Heart left ventricle (tissue), 13 donors: ENCODE measurements at regions not wholly inside any gene's neighbourhood (a gene's known extent, or its start where the extent isn't known, plus 50 kb on each side); places are given as distances from the start of the nearest gene placed in this dataset.

ENCODE experiments used
- CTCF ChIP-seq, 12 donors: fragments of 200-600 bp; sonication (generic) in 4 of 12; IDR thresholded peaks; one replicate each; pipeline versions ENCODE4 v1.5.0 to v1.8.0; 2018 to 2022; ENCODE audit warnings: antibody characterized with exemption in 12 of 12, mild to moderate bottlenecking in 5 of 12
- POLR2A ChIP-seq, 2 donors: fragments of 450-650 bp; IDR thresholded peaks; one replicate each; pipeline ENCODE4 v1.6.1; 2017; ENCODE audit warnings: antibody characterized with exemption in 2 of 2, mild to moderate bottlenecking in 2 of 2, moderate library complexity in 2 of 2
- donor health status: ischemic (EF 13 %, LVEDD 7.1; RV severe dilation, severe dysfunction).
- donor health status: DM: no; HTN: yes; CAD: no.
- donor health status: DM: no; HTN: no; CAD: no.
- donor health status: ischemic (EF 25% LVEDD 6.9; RV normal size, moderate dysfunction).
- donor health status: ischemic (EF 25% LVEDD 5.7; RV mildly dilated, moderate dysfunction).
- donor health status: ischemic (EF 35%, LVEDD 5.7; RV mildly dilated, moderate dysfunction).
- donor health status: nonischemic (EF 11% LVEDD 7.7; RV severe dilation, severe dysfunction).
- donor health status: DM: yes; HTN: yes; CAD: no.
- donor health status: PGD.
- donor health status: ischemic (EF 29% LVEDD 5.4; RV normal size, mild dysfunction).
- donor health status: nonischemic (EF 23%, LVEDD 6.1; RV moderate dilation, normal function).

GRCh38 chrX:40373025-40373424 lies 207.7 kb upstream of the ATP6AP2 start:
- TF ChIP-seq CTCF (IDR thresholded peaks at IDR 0.05): no peak
- TF ChIP-seq POLR2A (IDR thresholded peaks at IDR 0.05): no peak
